ENCODE measurements at regions not wholly inside any gene's neighbourhood (a gene's known extent, or its start where the extent isn't known, plus 50 kb on each side); places are given as distances from the start of the nearest gene placed in this dataset.

- no peak for TF ChIP-seq CTCF (optimal IDR thresholded peaks at IDR 0.05 in 1 of 3, IDR thresholded peaks at IDR 0.05 in 1 of 3, conservative IDR thresholded peaks at IDR 0.05 in 1 of 3; ENCODE audit: extremely low read depth in 1 of 3, insufficient read depth in 2 of 3, low read length in 3 of 3)
- no peak for TF ChIP-seq EZH2 (IDR thresholded peaks at IDR 0.05; ENCODE audit: low read length)
These were observed 1202.5 kb downstream of the DSC3 start for GRCh38 chr18:29840089-29840488.

Data from keratinocyte (primary cell).